DMS 273 (cell line): ENCODE measurements at regions not wholly inside any gene's neighbourhood (a gene's known extent, or its start where the extent isn't known, plus 50 kb on each side); places are given as distances from the start of the nearest gene placed in this dataset.

Source experiments
- DNase-seq: peaks from one replicate; lab custom pipeline; 2025; ENCODE audit not compliant: unreplicated experiment; lab: John Stamatoyannopoulos, UW

DNA sequence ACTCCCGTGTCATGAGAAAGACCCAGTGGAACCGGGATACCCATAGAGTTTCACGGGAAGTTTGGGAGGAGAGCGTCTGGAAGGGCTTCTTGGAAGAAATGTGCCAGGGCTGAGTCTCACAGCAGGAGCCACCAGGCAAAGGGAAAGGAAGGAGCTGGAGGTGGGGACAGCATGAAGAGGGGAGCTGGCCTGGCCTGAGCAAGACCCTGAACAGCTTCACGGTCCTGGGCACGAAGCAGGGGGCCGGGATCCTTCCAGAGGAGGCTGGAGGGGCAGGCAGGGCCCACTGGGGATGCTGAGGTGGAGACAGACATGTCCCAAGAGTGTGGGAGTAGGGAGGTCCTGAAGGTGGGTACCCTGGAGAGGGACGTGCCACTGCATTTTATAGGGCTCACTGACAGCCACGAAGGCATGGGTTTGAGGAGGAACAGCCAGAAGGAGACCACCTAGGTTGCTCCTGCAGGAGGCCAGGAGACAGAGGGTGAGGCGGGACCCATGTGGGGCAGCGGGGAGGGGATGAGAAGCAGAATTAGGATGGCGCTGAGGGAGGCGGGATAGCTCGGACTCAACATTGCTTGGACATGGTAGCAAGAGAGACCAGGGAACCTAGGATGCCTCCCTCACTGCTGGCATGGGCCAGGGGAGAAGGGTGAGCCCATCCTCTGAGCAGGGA, 168.1 kb upstream of the ID2 start:
- DNase-seq, result no peak

DNA sequence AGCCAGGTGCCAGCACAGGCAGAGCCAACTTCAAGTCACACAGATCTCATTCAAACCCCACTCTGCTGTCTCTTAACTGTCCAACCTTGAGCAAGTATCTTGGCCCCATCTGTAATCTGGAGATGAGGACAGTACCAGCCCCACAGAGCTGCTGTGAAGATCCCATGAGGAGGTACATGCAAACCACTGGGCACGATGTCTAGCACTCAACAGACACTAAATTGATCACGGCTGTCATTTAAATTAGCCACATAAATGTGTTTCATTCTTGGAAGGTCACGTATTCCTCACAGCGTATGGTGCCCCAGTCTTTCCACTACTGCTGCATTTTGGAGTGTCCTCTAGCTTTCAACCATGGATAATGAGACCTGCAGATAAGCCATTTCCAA, 167.6 kb upstream of the ID2 start:
- DNase-seq, result no peak

DNA sequence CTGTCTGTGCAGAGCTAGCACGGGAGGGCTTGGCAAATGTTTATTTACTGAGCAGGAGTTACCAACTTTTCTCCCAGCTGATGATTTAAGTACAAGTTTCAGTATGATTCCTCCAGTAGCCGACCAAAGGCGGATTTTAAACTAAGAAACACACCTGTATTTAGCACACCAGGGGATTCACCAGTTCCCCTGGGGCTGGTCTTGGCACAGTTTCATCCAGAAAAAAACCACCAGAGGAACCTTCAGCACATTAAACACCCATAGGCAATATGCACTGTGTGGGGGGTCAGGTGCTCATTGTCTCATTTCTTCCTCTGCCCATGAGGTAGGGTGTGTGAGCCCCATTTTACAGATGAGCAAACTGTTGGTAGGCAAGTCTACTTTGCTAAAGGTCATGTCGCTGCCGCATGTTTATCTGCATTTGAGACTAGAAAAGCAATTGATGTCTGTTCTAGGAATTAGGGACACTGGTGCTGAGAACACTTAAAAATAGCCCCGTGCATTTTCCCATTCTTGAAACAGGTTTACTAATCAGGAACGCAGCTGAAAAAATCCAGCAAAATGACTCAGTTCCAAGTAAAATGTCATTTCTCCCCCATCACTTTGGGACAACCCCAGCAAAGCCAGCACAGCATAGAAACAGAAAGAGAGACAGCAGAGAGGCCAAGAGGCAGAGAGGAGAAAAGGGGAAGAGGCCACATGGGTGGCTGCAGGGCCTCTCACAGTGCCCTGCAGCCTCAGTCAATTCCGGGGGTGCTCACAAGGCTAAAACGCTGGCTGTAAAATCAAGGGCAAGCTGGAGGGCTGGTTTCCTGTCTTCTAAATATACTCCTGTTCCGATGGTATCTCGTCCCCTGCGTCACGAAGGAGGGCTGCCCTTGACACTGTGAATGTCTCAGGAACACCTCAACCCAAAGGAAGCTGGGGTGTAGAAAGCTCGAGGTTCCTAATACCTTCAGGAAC, 166.8 kb upstream of the ID2 start:
- DNase-seq, result no peak

DNA sequence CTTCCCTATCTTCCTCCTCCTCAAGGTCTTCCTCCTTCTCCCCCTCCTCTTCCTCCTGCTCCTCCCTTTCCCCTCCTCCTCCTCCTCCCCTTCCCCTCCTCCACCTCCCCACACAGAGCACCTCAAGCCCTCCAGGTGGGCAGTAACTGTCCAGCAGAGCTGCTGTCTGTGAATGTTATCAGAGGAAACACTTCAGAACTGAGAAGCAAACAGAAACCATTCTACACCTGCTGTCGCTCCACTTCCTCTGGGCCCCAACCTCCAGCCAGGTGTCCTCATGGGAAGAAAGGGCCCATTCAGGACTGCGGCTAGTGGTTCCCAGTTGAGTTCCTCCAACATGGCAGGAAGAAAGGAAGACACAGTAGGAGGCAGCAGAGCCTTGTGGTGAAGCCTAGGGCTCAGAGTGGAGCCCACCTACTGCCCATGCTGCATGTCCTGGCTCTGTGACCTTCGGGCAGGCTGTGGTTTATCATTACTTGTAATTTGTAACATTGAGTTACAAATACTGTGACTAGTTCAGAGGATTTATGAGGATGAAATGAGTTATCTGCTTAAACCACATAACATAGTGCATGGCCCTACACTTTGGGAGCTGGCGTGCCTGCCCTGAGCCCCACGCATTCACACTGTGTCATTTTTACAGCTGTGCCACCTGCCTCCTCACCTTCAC, 165.9 kb upstream of the ID2 start:
- DNase-seq, result no peak

DNA sequence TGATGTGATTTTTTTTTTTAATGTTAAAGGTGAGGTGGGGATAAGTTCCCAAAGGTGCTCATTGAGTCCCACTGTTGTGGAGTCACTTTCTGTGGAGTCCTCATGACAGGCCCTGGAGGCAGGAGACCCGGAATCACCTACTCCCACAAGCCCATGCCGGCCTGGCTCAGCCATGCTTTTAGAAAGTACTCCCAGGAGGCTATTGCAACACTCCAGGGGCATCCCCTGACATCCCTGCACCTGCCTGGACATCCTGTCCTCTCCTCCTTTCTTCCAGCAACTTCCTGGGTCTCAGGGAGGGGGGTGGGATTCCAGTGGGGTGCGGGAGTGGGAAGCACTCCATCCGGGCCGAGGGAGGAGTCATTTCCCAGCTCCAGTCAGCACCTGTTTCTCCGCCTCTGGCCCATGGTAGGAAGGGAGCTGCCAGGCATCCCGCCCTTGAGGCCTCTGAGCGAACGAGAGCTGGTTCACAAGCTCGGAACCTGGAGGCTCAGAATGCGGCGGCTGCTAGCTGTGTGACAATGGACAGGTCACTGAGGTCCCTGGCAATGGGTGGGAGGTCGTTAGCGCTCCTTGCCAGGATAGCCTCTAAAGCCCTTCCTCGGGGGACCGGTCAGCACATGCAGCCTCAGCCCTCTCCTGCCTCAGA, 163.9 kb upstream of the ID2 start:
- no peak for DNase-seq

DNA sequence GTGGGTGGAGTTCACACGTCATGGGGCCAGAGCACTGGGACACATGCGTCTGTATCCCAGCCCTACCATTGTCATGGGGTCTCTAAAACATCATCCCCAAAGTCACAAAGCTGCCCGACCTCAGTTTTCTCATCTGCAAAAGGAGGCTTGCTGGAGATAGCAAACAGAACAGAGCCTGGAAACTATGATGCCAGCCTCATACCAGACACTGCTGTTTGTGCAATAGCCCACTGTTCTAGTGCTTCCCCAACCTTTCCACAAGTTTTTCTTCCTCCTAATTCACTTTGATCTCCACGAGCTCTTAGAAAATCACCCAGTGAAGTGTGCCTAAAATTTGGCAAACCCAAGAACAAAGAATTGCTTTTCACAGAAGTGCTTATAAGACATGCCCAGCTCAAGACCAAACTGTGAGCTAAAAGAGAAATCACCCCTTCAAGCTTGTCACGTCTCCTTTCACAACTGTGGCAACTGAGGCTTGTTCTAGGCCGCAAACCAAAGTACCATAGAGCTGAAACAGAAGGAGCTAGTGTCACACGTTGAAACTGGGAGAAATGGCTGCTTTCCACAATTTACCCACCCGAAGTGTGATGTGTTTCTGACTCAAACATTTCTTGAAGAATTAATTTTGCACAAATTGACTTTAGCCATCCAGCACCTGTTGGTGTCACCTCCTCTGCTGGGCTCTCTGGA, 162.7 kb upstream of the ID2 start:
- DNase-seq, result no peak

DNA sequence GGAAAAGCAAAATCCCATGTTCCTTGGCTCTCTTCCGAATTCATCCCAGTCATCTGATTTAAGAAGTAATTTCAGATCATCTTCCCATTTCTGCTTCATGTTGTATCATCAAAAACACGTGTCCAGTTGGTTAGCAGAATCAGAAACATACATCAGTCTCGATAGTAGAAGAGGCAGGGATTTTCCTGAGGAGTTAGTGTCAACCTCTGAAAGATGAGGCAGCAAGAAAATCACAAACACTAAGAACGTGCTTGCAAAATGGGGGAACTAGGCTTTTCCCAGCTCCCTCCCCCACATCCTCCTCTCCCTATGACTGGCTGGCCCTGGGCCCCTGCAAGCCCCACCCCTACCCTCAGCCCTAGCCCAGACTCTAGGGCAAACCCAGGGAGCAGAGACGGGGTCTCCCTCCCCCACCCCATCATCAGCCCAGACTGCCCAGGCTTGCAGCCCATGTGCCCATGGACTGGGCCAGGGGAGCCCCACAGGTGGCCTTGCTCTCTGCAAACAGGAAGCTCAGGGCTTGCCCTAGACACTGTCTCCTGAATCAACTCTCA, 161.0 kb upstream of the ID2 start:
- no peak for DNase-seq

DNA sequence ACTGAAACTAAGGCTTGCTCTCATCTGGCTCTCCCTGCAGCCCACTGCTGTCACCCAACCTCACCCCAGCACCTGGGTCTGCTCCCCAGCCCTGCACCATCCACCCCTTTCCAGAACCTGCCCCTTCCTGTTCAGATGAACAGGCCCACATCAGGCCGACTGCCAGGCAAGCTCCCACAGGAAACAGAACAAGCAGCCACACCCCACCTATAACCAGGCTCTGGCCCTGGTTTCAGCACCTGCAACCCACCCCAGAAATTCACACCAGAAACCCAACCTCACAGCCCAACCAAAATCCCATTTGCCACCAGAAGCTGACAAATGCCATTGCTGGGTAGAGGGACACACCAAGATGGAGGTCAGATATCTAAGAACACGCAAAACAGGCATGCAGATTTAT, 159.2 kb upstream of the ID2 start:
- DNase-seq, result no peak

DNA sequence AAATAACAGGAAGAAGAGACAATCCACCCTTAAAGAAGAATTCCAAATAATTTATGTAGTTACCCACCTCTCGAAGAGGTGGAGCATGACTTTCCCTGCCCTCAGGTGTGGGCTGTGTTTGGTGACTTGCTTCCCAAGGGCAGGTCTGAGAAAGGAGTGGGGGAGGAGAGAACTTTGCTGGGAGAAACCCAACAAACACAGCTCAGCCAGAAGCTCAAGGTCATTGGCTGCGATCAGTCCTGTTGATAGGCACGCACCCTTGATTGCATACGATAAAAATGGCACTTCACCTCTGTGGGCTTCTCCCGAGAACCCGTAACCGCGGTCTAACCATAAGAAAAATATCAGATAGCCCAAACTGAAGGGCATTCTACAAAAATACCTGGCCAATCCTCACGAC, 157.5 kb upstream of the ID2 start:
- no peak for DNase-seq

DNA sequence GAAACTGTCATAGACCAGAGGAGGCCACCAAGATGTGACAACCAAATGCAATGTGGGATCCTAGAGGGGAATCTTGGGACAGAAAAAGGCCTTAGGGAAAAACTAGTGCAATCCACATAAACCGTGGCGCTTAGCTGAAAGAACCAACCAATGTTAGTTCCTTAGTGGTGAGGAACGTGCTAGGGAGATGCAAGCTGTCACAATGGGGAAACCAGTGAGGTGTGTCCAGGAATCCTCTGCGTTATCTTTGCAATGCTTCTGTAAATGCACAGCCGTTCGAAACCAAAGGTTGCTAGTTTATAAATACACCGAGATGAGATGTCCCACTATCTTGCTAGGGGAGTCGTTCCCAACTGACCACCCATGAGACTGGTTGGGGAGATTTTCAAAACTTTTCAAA, 157.0 kb upstream of the ID2 start:
- no peak for DNase-seq

DNA sequence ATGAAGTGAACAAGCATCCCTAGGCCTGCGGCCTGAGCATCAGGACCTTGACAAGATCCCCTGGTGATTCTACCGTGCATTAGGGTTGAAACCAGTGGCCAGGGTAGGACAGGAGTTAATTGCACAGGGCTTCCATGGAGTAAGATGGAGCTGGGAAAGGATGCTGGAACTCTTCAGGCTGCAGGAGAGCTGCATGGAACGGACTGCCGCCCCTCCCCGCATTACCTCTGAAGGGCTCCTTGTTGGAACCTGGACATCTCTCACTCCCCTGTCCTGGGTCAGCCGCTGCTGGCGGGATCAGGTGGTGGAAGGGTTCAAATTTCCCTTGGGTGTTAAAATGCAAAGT, 156.6 kb upstream of the ID2 start:
- no peak for DNase-seq

DNA sequence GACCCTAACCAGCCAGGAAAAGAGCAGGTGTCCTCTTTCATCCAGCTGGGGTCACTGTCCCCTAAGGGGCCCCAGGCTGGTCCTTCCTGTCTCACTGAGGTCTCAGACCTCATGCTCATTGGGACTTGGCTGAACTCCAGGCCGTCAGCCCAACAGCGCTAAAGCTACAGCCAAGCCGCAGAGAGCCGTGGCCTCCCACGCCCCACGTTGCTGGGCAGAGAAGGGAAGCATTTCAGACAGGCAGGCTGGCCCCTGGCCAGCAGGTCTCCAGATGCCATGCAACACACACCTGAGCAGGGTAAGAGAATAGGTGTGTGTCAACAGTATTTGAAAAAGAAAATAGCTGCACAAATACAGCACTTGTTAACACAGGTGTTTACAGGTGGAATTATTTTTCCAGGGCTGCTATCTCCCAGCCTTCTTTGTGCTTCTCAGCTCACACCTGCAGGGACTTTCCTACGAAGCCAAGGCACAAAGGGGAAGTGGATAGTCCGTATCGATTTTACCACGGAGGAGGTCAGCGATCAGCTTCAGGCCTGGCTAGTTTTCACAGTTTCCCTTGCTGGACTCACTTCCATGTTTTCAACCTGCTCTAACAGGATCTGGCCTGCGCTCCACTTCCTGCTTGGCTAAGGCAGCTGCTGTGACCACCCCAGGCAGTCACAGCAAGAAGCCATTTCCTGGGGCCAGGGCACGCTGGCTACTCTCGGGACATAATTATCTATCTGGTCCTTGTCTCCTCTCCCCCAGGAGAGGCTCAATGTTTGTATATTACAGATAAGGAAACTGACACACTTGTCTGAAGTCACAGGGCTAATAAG, 156.1 kb upstream of the ID2 start:
- peak; percentile 68 for DNase-seq

DNA sequence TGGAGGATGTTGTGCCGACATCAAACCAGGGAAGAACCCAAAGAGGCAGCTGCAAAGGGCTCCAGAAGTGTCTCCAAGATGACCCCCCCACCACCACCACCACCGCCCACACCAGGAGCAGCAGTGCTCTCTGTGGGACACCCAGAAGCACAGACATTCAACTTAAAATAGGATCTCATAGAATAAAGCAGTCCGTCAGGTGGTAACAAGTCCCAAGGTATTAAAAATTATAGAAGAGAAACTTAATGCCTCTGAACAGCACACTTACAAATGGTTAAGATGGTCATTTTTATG, 155.5 kb upstream of the ID2 start:
- DNase-seq, result no peak

DNA sequence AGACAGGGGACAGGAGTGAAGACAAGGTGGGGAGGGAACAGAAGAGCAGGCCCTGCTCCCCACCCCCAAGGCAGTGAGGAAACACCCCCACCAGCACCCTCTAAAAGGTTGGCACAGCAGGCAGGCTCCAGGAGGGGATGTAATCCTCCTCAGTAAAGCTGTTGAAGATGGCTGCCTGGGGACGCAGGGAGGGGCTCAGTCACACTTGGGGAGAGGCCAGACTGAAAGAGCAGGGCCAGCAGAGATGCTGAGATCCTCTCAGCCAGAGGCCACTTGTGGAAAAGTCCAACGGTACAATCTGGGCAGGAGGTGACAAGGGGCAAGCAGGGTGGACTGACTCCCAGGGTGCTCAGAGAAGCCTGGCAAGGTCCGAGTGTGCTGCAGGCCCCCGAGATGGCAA, 154.8 kb upstream of the ID2 start:
- no peak for DNase-seq

DNA sequence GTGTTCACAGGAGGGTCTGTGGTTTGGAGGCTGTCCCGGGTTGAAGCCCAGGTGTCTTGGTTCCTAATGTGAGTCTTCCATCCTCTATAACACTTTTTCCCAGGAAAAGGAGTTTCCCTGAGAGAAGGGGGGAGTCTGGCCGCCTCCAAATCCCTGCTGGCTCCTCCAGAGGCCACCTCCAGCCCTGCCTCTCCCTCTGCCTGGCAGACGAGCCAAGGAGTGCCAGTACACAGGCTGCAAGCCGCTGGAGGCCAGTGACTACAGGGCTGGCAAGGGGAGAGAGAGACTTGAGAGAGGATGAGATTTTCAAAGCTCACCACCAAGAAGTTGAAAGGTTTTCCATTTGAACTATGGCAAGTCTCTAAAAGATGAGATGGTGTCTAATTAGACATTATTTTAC, 154.2 kb upstream of the ID2 start:
- no peak for DNase-seq

DNA sequence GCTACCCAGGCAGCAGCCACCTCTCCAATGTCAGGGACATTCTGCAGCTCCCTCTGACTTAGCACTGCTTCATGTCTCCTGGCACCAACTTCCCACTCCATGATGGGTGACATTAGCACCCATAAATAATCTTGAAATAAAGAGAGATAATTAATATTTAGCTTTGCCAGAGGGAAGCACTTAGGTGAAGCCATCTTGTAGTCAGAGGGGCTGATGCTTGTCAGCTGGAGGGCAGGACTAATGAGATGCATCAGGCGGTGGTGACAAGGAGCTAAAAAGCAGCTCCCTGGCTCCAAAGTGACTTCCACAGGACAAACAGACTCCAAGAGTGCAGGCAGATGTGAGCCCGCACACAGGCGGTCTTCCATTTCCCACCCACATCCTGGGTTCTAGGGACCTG, 153.0 kb upstream of the ID2 start:
- DNase-seq, result no peak

DNA sequence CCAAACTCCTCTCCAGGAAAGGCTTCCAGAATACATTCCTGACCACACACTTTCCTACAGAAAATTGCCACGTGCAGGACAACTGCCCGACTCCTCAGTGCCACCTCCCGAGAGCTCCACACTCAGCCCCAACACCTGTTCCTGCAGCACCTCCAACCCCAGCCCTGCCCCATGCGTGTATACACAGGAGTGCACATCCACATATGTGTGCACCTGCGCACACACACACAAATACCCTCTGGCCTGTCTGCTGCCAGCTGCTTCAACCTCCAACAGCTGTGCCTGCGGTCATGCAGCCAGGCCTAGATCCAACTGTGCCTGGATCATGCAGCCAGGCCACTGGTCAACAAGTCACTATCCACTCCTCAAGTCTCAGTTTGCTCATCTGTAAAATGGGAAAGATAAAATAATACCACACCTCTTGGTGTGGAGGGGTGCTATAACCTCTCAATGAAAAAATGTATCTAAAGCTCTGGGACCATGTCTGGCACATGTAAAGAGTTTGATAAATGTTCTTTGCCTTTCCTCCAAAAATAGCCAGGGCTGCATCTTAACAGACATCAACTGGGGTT, 152.1 kb upstream of the ID2 start:
- DNase-seq, result no peak

DNA sequence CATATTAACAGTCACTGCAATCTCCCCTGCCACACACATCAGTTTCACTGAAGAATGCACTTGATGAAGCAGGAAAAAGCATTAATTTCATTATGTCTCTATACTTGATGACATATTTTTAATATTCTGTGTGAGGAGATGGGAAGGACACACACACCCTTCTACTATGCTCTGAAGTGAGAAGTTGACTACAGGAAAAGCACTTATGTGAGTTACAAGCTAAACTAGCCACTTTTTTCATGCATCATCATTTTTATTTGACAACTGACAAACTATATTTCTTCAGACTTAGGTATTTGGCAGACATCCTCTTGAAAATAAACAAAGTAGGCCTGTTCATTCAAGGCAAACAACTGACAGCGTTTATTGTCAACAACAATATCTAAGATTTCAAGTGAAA, 150.4 kb upstream of the ID2 start:
- DNase-seq, result no peak

DNA sequence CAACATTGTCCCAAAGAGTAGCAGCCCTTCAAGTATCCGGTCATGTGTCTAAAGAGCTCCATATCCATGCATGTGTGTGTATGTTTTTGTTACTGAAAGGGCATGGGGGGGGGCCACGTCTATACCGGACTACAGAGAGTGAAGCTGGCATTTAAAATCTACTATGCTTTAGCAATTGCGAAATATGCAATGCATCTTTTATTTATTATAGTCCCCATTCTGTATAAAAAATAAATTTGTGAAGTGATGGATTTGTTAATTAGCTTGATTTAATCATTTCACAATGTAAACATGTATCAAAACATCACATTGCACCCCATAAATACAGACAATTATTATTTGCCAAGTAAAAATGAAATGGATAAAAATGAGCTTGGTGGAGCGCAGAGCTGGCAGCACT, 149.4 kb upstream of the ID2 start:
- no peak for DNase-seq

DNA sequence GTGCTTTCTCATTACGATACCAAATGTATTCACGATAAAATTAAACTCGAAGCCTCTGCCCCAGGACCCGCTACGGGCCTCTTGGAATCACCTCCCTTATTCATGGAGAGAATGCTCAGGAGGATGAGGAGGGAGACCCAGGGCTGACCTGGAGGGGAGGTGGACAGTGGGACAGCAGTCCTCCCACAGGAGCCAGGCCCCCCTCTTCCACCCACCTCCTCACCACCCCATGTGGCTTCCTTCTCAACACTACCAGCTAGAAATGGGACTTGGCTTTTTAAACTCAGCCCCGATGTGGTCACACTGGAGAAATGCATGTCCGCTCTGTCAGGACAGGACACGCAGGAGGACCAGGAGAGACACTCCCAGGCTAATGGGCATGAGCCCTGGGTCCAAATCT, 147.9 kb upstream of the ID2 start:
- no peak for DNase-seq
